GM19240 (cell line): ENCODE measurements at regions not wholly inside any gene's neighbourhood (a gene's known extent, or its start where the extent isn't known, plus 50 kb on each side); places are given as distances from the start of the nearest gene placed in this dataset.

ENCODE experiments used
- DNase-seq: peaks from one replicate; pipeline ENCODE4 v3.0.0; 2011; ENCODE audit warnings: low spot score; ENCODE audit not compliant: insufficient read length

GRCh38 chr1:106746448-106747085, 309.9 kb upstream of the PRMT6 start:
- DNase-seq = no peak

GRCh38 chr1:106747232-106747631, 309.2 kb upstream of the PRMT6 start:
- no peak for DNase-seq

- no peak for DNase-seq
Measured at GRCh38 chr1:106747791-106748190, 308.7 kb upstream of the PRMT6 start.

- no peak for DNase-seq
Measured at GRCh38 chr1:106748606-106749005, 307.9 kb upstream of the PRMT6 start.

GRCh38 chr1:106749491-106749890, 307.0 kb upstream of the PRMT6 start:
- no peak for DNase-seq

GRCh38 chr1:106749906-106750305, 306.6 kb upstream of the PRMT6 start:
- DNase-seq = no peak

- DNase-seq = no peak
Measured at GRCh38 chr1:106751002-106751401, 305.5 kb upstream of the PRMT6 start.

GRCh38 chr1:106753066-106753465, 303.4 kb upstream of the PRMT6 start:
- DNase-seq = no peak

- no peak for DNase-seq
Measured at GRCh38 chr1:106754957-106755356, 301.5 kb upstream of the PRMT6 start.

- no peak for DNase-seq
Measured at GRCh38 chr1:106755682-106756406, 300.6 kb upstream of the PRMT6 start.

- no peak for DNase-seq
Measured at GRCh38 chr1:106756752-106757151, 299.7 kb upstream of the PRMT6 start.

- DNase-seq = no peak
Measured at GRCh38 chr1:106768077-106768476, 288.4 kb upstream of the PRMT6 start.

- no peak for DNase-seq
Measured at GRCh38 chr1:106768501-106768900, 288.0 kb upstream of the PRMT6 start.

GRCh38 chr1:106773206-106773605, 283.3 kb upstream of the PRMT6 start:
- DNase-seq = no peak

- DNase-seq = no peak
Measured at GRCh38 chr1:106780066-106780465, 276.4 kb upstream of the PRMT6 start.

- no peak for DNase-seq
Measured at GRCh38 chr1:106780806-106781569, 275.5 kb upstream of the PRMT6 start.

- no peak for DNase-seq
Measured at GRCh38 chr1:106785176-106785575, 271.3 kb upstream of the PRMT6 start.

GRCh38 chr1:106787520-106787919, 269.0 kb upstream of the PRMT6 start:
- DNase-seq = no peak

GRCh38 chr1:106789686-106790085, 266.8 kb upstream of the PRMT6 start:
- DNase-seq = no peak

- DNase-seq = no peak
Measured at GRCh38 chr1:106791041-106791440, 265.4 kb upstream of the PRMT6 start.

- no peak for DNase-seq
Measured at GRCh38 chr1:106793651-106794050, 262.8 kb upstream of the PRMT6 start.

GRCh38 chr1:106798991-106799390, 257.5 kb upstream of the PRMT6 start:
- no peak for DNase-seq
